ENCODE measurements at regions not wholly inside any gene's neighbourhood (a gene's known extent, or its start where the extent isn't known, plus 50 kb on each side); places are given as distances from the start of the nearest gene placed in this dataset.
"Not testable (repeated sequence)": the region's sequence is repeated elsewhere in the genome, so short reads cannot be mapped to it uniquely, and the experiment has no call there.

- no peak for DNase-seq
Observed at GRCh38 chr17:83159204-83160049, 80.0 kb downstream of the METRNL start.

DNA sequence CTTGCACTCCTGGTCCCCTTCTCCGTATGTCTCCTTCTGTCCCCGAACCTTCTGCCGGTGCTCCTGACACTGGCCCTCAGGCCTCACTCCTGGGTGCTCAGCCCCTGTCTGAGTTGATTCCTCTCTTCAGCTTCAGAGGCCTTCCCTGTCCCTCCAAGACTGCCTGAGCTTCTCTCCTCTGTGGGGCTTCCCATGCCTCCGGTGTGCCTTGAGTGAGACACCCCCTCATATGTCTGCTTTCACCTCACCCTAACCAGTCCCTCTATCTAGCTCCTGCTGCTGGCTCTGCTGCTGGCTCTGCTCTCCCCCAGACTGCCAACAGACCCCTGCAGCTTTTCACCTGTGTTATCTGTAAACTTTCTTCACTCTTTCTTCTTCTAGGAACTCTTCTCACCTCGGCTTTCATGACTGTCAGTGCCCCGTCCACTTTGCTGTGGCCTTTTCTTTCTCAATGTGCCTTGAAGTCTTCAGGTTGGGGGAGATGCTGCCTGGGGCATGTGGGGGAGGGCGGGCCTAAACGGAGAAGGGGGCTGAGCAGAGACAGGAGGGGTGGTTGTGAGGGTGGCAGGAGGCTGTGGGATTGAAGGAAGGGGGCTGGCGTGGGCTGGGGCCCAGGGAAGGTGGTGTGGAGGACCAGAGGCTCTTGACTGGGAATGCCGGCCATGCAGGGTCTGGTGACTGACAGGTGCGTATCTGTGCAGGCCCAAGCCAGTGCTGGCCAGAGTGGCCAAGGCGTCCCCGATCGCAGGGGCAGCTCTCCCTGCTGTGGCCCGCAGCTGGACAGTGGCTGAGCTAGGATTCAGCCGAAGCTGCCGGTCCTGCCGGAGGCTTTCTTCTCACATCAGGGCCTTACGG is 81.3 kb downstream of the METRNL start:
- no peak for DNase-seq

DNA sequence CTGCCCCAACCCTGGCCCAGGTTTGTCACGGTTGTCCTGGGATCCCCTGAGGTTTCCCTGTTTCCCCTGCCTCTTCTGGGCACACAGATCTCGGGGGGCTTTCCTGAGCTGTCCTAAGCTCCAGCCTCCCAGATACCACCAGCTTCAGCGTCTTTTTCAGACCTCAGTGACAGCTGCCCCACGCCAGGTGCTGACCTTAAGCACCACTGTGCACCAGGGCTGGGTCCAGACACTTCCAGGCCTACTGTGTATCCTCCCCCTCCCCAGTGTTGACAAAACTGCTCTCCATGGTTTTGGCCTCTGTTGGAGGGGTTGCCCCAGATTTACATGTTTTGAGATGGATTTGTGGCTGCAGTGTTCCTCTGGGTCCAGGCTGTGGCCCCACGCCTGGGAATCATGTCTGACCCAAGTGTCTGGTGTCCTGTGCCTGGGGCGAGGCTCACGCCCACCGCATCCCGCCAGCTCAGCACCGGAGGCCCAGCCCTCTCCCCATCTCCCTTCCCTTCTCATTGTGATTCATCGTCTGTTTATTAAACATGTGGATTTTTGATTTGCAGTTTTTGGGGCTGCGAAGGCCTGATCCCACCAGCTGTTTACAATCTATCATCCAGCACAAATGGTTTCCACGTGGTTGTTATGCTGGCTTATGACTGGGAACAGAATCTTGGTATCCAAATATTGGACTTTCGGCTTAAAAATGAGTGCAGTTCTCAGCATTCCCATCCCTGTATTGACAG is 82.1 kb downstream of the METRNL start:
- DNase-seq = no peak

DNA sequence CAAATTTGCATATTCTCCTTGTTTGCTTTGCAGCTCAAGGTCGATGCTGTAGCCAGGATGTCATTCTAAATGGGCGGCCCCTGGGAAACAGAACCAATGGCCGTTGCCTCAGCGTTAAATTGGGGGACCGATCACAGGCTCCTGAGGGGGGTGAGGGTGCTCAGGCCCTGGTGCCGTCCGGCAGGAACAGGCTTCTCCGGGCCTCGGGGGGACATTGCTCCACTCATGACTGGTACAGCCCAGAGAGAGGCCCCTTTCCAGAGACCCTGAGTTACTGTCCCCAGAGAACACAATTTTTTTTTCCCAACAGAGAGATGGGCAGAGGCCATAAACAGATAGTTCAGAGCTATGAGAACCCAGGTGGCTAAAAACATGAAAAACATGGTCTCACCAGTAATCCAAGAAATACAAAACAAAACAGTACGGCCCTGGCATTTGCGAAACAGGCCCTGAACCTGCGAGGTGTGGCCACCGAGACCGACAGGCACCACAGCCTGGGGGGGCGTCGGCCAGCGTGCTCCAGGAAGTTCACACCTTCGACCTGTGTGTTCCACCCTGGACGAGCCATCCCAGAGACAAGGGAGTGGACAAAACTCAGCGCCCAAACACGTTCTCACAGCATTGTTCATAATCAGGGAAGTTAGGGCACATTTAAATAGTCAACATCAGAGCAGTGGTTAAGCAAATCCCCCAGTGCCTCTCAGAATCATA is 82.8 kb downstream of the METRNL start:
- DNase-seq = no peak

DNA sequence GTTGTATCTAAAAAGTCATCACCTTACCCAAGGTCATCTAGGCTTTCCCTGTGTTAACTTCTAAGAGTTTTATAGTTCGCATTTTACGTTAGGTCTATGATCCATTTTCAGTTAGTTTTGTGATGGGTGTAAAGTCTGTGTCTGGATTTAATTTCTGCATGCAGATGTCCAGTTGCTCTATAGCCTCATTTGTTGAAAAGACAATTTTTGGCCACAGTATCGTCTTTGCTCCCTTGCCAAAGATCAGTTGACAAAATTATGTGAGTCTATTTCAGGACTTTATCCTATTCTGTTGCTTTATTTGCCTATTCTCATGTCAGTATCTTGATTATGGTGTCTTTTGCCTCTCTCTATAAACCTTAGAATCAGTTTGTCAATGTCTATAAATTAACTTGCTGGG is 85.1 kb downstream of the METRNL start:
- DNase-seq = no peak

- no peak for DNase-seq
Observed at GRCh38 chr17:83170571-83171260, 91.3 kb downstream of the METRNL start.

GRCh38 chr17:83171661-83172060 is 92.3 kb downstream of the METRNL start:
- DNase-seq = no peak

GRCh38 chr17:83172099-83172498 is 92.7 kb downstream of the METRNL start:
- not testable (repeated sequence) for DNase-seq

DNA sequence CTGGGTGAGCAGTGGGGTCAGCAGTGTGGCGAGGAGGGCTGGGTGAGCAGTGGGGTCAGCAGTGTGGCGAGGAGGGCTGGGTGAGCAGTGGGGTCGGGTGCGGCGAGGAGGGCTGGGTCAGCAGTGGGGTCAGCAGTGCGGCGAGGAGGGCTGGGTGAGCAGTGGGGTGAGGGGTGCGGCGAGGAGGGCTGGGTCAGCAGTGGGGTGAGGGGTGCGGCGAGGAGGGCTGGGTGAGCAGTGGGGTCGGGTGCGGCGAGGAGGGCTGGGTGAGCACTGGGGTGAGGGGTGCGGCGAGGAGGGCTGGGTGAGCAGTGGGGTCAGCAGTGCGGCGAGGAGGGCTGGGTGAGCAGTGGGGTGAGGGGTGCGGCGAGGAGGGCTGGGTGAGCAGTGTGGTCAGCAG is 93.2 kb downstream of the METRNL start:
- DNase-seq = not testable (repeated sequence)

DNA sequence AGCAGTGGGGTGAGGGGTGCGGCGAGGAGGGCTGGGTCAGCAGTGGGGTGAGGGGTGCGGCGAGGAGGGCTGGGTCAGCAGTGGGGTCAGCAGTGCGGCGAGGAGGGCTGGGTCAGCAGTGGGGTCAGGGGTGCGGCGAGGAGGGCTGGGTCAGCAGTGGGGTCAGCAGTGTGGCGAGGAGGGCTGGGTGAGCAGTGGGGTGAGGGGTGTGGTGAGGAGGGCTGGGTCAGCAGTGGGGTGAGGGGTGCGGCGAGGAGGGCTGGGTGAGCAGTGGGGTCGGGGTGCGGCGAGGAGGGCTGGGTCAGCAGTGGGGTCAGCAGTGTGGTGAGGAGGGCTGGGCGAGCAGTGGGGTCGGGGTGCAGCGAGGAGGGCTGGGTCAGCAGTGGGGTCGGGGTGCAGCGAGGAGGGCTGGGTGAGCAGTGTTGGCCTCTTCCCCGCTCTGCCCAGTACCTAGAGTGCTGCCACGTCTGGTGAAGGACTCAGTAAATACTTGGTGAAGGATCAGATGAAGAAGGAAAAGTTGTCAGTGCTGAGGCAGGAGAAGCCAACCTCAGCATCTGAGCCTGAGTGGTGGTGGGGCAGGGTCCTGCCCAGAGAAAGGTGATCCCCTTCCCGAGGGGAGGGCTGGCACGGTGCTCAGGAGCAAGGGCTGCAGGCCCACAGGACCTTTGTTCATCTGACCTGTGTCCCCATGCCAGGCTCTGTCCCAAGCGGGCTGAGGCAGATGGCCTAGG is 93.9 kb downstream of the METRNL start:
- not testable (repeated sequence) for DNase-seq

GRCh38 chr17:83173914-83174361 is 94.5 kb downstream of the METRNL start:
- DNase-seq = no peak

DNA sequence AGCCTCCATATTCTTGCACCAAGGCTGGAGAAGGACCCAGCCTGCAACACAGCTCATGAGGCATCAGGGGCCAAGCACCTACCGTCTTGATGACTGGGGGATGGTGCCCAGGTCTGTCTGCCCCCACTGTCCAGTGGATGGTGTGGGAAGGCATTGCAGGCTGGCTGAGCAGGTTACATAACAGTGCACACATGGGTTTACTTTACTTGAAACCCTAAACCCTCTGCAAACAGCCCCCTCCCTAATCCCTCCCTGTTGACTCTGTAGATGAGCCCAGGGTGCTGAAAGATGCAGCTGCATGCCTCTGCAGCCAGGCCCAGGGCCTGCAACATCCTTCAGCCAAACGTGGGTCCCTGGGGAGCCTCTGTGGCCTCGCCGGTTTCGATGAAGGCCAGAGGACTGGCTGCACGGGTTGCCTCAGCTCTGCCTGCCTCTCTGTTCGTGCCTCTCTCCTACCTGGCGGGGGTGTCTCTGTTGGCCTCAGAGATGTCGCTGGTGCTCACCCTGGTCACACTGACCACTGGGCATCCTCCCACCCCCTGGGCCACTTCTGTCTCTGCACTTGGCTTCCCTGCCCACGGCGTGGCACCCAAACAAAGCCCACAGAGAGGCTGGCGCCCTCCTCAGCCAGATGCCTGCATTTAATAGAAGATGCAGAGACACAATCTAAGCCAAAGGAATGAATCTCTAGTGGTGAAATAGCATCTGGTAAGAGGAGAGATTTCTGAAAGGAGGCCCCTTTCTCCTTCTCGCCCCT is 95.1 kb downstream of the METRNL start:
- DNase-seq = no peak

DNA sequence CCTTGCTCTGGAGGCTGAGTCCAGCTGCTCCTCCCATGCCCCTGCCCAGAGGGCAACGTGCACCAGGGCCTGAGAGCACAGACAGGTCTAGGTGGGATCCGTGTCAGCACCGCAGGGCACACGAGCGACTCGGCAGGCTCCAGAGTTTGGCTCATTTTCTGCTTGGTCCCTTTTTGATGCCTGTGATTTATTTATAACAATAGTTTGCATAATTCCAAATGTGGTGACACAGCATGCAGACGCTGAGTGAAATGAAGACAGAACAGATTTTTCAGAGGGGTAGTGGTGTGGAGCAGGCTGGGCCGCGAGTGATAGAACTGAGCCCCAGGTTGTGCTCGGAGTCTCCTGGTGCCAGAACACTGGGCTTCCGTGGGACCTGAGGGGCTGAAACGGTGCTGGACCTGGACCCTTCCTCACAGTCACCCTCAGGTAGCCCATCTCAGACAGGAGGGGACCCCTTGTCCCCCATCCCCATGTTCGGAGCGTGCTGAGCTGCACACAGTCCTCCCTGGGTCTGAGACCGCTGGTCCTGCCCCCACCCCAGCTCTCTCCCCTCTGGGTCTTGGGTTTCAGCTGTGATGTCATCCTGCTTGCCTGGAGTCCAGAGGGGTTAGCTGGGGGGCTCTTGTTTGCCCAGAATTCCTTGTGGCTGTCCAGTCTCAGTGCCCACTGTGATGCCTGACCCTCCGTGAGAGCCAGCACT is 95.9 kb downstream of the METRNL start:
- no peak for DNase-seq

- DNase-seq = no peak
Observed at GRCh38 chr17:83175822-83176622, 96.6 kb downstream of the METRNL start.

DNA sequence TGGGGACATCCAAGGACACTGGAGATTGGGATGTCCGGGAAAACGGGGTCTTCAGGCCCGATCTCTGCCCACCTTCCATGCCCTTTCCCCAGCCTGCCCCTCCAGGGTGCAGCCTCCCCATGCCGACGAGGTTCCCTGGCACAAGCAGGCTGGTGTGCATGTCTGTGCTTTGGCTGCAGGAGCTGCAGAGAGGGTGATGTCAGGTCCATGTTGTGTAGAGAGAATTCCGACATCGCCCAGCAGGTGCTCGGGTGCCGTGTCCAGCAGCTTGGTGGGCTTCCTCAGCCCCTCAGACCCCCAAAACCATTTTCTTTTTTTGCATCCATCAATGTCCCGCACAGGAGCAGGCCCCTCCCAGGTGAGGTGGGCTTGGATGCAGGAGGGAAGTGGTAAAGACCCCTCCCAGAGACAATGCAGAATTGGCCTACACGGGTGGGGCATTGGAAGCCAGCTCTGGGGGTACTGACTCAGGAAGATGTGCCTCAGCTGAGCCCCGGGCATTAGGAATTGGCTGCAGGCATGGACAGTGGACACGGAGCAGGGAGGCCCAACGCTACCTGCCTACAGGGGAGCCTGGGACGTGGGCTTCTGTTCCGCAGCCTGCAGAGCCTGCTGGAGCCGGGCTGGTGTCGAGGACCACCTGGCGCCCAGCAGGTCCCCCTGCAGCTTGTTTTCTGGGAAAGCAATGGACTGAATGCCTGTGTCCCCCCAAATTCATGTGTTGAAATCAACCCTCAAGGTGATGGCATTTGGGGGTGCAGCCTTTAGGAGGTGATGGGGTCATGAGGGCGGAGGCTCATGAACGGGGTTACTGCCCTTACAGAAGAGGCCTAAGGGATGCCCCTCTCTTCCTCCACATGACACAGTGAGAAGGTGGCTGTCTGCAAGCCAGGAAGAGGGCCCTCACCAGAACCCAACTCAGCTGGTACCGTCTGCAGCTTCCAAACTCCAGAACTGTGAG is 97.5 kb downstream of the METRNL start:
- no peak for DNase-seq

- no peak for DNase-seq
Observed at GRCh38 chr17:83177611-83178532, 98.5 kb downstream of the METRNL start.
